GM23248 (cell line): ENCODE measurements at regions not wholly inside any gene's neighbourhood (a gene's known extent, or its start where the extent isn't known, plus 50 kb on each side); places are given as distances from the start of the nearest gene placed in this dataset.

Experiments
- DNase-seq: peaks from one replicate; pipeline ENCODE4 v3.0.0-alpha.2; 2015
- H2AFZ ChIP-seq: fragments of 200-600 bp; sonication (generic); 2 replicates; pipeline ENCODE4 v1.6.1; 2016; ENCODE audit warnings: antibody characterized with exemption
- H3F3A ChIP-seq: fragments of 200-600 bp; sonication (generic); 2 replicates; pipeline ENCODE4 v1.6.1; 2016; ENCODE audit warnings: mild to moderate bottlenecking, antibody characterized with exemption, mixed run types; ENCODE audit not compliant: insufficient read depth
- H3K27ac ChIP-seq: fragments of 200-600 bp; sonication (generic); 2 replicates; pipeline ENCODE4 v1.5.1; 2016; ENCODE audit warnings: mild to moderate bottlenecking
- H3K27me3 ChIP-seq: fragments of 200-600 bp; sonication (generic); replicated peaks from 2 replicates; pipeline ENCODE4 v1.6.1; 2016; ENCODE audit warnings: mild to moderate bottlenecking; ENCODE audit not compliant: insufficient read depth
- H3K36me3 ChIP-seq: fragments of 200-600 bp; sonication (generic); 2 replicates; pipeline ENCODE4 v1.6.1; 2016; ENCODE audit warnings: low read depth, mild to moderate bottlenecking
- H3K4me1 ChIP-seq: fragments of 200-600 bp; sonication (generic); 2 replicates; pipeline ENCODE4 v1.6.1; 2016; ENCODE audit warnings: mild to moderate bottlenecking; ENCODE audit not compliant: insufficient read depth
- H3K4me2 ChIP-seq: fragments of 200-600 bp; sonication (generic); one replicate; pipeline ENCODE4 v1.6.1; 2016; ENCODE audit warnings: mild to moderate bottlenecking; ENCODE audit not compliant: unreplicated experiment
- H3K4me3 ChIP-seq: fragments of 200-600 bp; sonication (generic); 2 replicates; pipeline ENCODE4 v1.5.1; 2016; ENCODE audit warnings: mild to moderate bottlenecking
- H3K79me2 ChIP-seq: fragments of 200-600 bp; sonication (generic); 2 replicates; pipeline ENCODE4 v1.6.1; 2016; ENCODE audit warnings: mild to moderate bottlenecking; ENCODE audit not compliant: insufficient read depth
- H3K9ac ChIP-seq: fragments of 200-600 bp; sonication (generic); 2 replicates; pipeline ENCODE4 v1.6.1; 2016; ENCODE audit warnings: mild to moderate bottlenecking
- H3K9me2 ChIP-seq: fragments of 200-600 bp; sonication (generic); 2 replicates; pipeline ENCODE4 v1.6.1; 2016; ENCODE audit warnings: mixed run types, mild to moderate bottlenecking, moderate library complexity; ENCODE audit not compliant: insufficient read depth
- H3K9me3 ChIP-seq: fragments of 200-600 bp; sonication (generic); one replicate; pipeline ENCODE4 v1.6.1; 2017; ENCODE audit warnings: low read depth
- H4K20me1 ChIP-seq: fragments of 200-600 bp; sonication (generic); 2 replicates; pipeline ENCODE4 v1.6.0; 2016; ENCODE audit not compliant: insufficient read depth
- EZH2 ChIP-seq: fragments of 200-600 bp; sonication (generic); IDR thresholded peaks from 2 replicates; pipeline ENCODE4 v1.6.1; 2018; ENCODE audit warnings: antibody characterized with exemption, mild to moderate bottlenecking; ENCODE audit not compliant: insufficient read depth, poor library complexity, severe bottlenecking
- EZH2phosphoT487 ChIP-seq: fragments of 200-600 bp; sonication (generic); IDR thresholded peaks from 2 replicates; pipeline ENCODE4 v1.6.1; 2018; ENCODE audit warnings: antibody characterized with exemption, moderate library complexity, mild to moderate bottlenecking, low read depth; ENCODE audit not compliant: insufficient read depth
- WGBS, 2 experiments: methylation state at CpG; one replicate each; pipeline ENCODE4 v1.1.6; 2015 to 2017; ENCODE audit warnings: low lambda C conversion rate in 2 of 2, low coverage in 1 of 2; ENCODE audit errors: missing lambda C conversion rate in 2 of 2; 5-methylcytosine and 5-hydroxymethylcytosine counted together
- in situ Hi-C: fragments of 300-500 bp; cut with MboI; formaldehyde crosslinking; loops from 2 replicates; pipeline ENCODE4 v1.15.0; 2020

DNA sequence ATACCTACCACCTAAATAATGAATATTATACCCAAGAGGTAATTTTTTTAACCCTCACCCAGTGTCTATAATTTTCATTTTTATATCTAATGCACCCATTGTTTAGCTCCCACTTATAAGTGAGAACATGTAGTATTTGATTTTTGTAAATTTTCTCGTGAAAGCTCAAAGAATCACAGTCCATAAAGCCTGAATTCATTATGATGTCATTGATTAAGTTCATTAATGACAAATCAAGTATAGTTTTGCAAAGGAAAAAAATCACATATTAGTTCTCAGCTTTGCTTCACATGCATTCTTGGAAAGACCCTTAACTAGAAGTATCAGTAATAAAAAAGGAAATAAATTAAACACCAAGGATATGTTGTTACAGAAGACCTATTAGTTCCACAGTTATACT lies 425.3 kb upstream of the UBE2E2 start:
- WGBS, 2 experiments: 0 to 7% methylated on average over 1 of the region's 1 CpG

DNA sequence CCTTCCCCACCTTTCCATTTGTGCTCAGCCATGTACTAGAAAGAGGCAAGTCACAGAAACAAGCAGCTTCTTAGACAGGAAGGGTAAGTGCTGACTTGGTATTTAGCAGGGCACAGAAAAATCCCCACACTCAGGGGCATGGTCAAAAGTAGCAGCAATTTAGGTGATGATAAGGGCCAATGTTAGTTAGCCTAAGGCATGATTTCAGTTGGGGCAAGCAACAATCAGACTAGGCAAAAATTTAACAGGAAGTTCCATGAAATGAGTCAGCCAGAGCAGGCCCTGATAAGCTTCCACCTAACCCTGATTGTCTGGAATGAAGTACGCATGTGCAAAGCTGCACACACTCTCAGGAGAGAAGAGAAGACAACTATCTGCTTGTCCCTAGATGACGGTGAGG lies 423.4 kb upstream of the UBE2E2 start:
- H3F3A ChIP-seq: no peaks in the 10 kb centered on the region
- in situ Hi-C loops: no loop called here
- H3K27ac ChIP-seq: no peak overlapping the region
- DNase-seq: no peak
- 21 to 33% methylated on average over 2 of the region's 2 CpGs for WGBS, 2 experiments
- no peaks in the 10 kb centered on the region for H3K9me2 ChIP-seq
- H3K9ac ChIP-seq: no peak overlapping the region
- H3K79me2 ChIP-seq: no peaks in the 10 kb centered on the region
- H3K4me2 ChIP-seq: no peak overlapping the region
- TF ChIP-seq EZH2 (no peak), EZH2phosphoT487 (no peak)
- H2AFZ ChIP-seq: no peak overlapping the region
- no peaks in the 10 kb centered on the region for H3K4me1 ChIP-seq
- no peaks in the 10 kb centered on the region for H3K9me3 ChIP-seq
- no peaks in the 10 kb centered on the region for H3K27me3 ChIP-seq
- no peak overlapping the region for H3K4me3 ChIP-seq
- H3K36me3 ChIP-seq: no peaks in the 10 kb centered on the region
- no peaks in the 10 kb centered on the region for H4K20me1 ChIP-seq

More for the DNA sequence above, 425.3 kb upstream of the UBE2E2 start:
- no peak for TF ChIP-seq EZH2
- TF ChIP-seq EZH2phosphoT487: no peak
- H3K9me3 ChIP-seq: no peaks in the 10 kb centered on the region
- no peaks in the 10 kb centered on the region for H3K79me2 ChIP-seq
- no peaks in the 10 kb centered on the region for H3K4me1 ChIP-seq
- no peaks in the 10 kb centered on the region for H3F3A ChIP-seq
- in situ Hi-C loops: no loop called here
- no peaks in the 10 kb centered on the region for H4K20me1 ChIP-seq
- no peak overlapping the region for H3K4me3 ChIP-seq
- no peaks in the 10 kb centered on the region for H3K27me3 ChIP-seq
- H3K36me3 ChIP-seq: no peaks in the 10 kb centered on the region
- no peaks in the 10 kb centered on the region for H3K9me2 ChIP-seq
- no peak overlapping the region for H3K9ac ChIP-seq
- no peak overlapping the region for H3K4me2 ChIP-seq
- H2AFZ ChIP-seq: no peak overlapping the region
- no peak for DNase-seq
- H3K27ac ChIP-seq: no peak overlapping the region

DNA sequence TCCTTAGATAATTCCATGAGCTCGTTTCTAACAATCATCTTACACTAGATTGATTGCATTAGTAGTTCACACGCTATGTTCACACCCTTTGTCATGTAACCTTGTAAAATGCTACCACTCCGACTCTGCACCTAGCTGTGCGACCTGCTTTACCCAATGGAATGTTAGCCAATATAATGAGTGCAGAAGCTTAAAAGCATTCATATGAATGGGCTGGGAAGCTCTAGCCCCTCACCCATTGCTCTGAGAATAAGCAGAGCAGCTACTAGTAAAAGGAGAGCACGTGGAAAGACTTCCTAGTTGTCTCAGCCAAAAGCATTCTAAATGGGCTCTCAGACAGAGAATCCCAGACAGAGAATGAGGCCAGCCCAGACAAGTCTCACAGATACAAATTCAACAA lies 410.6 kb upstream of the UBE2E2 start:
- 22 to 28% methylated on average over 5 of the region's 5 CpGs for WGBS, 2 experiments
- H3K27ac ChIP-seq: no peak overlapping the region
- DNase-seq: no peak

DNA sequence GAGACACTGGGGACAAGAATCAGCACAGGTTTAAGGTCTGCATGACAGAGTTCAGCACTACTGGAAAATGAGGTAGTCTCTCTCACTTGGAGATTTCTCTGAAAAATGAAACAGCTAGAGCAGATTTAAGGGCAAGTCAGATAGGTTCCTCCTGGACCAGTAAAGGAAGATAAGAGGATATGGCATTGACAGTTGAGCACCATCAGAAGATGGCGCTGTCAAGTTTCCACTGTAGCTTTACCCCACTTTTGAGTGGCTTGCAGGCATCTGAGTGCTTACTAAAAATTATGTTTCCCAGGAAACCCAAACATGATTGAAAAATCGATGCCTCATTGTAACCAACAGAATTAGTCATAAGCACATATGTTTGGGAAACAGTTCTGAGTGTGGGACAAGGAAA lies 407.2 kb upstream of the UBE2E2 start:
- H3K27ac ChIP-seq: no peak overlapping the region
- no peak overlapping the region for H3K9ac ChIP-seq
- H3K4me3 ChIP-seq: no peak overlapping the region
- H3K27me3 ChIP-seq: no peaks in the 10 kb centered on the region
- 7 to 15% methylated on average over 2 of the region's 2 CpGs for WGBS, 2 experiments
- no peak for DNase-seq
- no peaks in the 10 kb centered on the region for H3K9me2 ChIP-seq
- no peaks in the 10 kb centered on the region for H3K4me1 ChIP-seq
- no peaks in the 10 kb centered on the region for H3K9me3 ChIP-seq
- H3K36me3 ChIP-seq: no peaks in the 10 kb centered on the region
- in situ Hi-C loops: no loop called here
- no peak overlapping the region for H2AFZ ChIP-seq
- no peak overlapping the region for H3K4me2 ChIP-seq
- H3K79me2 ChIP-seq: no peaks in the 10 kb centered on the region
- TF ChIP-seq EZH2phosphoT487 (no peak), EZH2 (no peak)
- no peaks in the 10 kb centered on the region for H3F3A ChIP-seq
- no peaks in the 10 kb centered on the region for H4K20me1 ChIP-seq

More for the DNA sequence above, 410.6 kb upstream of the UBE2E2 start:
- Histone ChIP-seq H3K9me3 (no peaks in the 10 kb centered on the region), H3K9ac (no peak overlapping the region), H3K4me2 (no peak overlapping the region), H3K79me2 (no peaks in the 10 kb centered on the region), H3K4me1 (no peaks in the 10 kb centered on the region), H3F3A (no peaks in the 10 kb centered on the region), H2AFZ (no peak overlapping the region), H3K27me3 (no peaks in the 10 kb centered on the region), H3K4me3 (no peak overlapping the region), H3K9me2 (no peaks in the 10 kb centered on the region), H4K20me1 (no peaks in the 10 kb centered on the region), H3K36me3 (no peaks in the 10 kb centered on the region)
- TF ChIP-seq EZH2phosphoT487: no peak
- no peak for TF ChIP-seq EZH2
- in situ Hi-C loops: no loop called here

DNA sequence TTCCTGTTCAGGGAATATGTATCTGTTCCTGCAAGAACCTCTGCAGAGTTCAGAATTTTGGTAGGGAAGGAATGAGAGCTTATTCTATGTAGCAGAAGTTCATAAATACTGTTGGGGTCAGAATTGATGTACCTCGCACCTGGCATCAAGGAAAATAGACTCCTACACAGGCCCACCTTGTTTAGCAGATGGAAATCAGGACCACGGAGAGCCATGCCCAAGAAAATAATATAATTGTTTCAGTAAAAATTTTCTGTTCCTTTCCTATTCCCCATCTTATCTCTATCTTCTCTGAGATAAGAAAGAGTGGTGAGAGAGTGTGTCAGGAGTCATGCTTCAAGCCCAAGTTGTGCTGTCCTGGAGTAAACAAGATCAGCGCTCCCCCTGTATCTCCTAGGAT lies 404.7 kb upstream of the UBE2E2 start:
- Histone ChIP-seq H3K4me1 (no peaks in the 10 kb centered on the region), H3F3A (no peaks in the 10 kb centered on the region), H3K79me2 (no peaks in the 10 kb centered on the region), H3K9ac (no peak overlapping the region), H4K20me1 (no peaks in the 10 kb centered on the region), H3K4me3 (no peak overlapping the region), H3K36me3 (no peaks in the 10 kb centered on the region), H3K9me3 (no peaks in the 10 kb centered on the region), H2AFZ (no peak overlapping the region), H3K9me2 (no peaks in the 10 kb centered on the region), H3K27ac (no peak overlapping the region), H3K27me3 (no peaks in the 10 kb centered on the region), H3K4me2 (no peak overlapping the region)
- no peak for DNase-seq
- in situ Hi-C loops: no loop called here
- 18 to 19% methylated on average over 3 of the region's 3 CpGs for WGBS, 2 experiments
- no peak for TF ChIP-seq EZH2phosphoT487
